Left lobe of liver (tissue), 2 donors: ENCODE measurements at regions not wholly inside any gene's neighbourhood (a gene's known extent, or its start where the extent isn't known, plus 50 kb on each side); places are given as distances from the start of the nearest gene placed in this dataset.
A peak's percentile ranks its signal among the peaks of the same experiment; 100 is the strongest.

Experiments
- ATAC-seq: fragments of 200-7000 bp; cut with Tn5 transposase; one replicate; pipeline ENCODE4 v1.9.1; 2020; ENCODE audit warnings: mild to moderate bottlenecking, moderate library complexity
- DNase-seq: peaks from one replicate; pipeline ENCODE4 v3.0.0-alpha.2; 2020; ENCODE audit warnings: low spot score
- donor health status: DM: no; HTN: no; CAD: no; lungs with moderate emphysema.
- donor health status: DM: no; HTN: yes; CAD: no.

- no peak for ATAC-seq
- DNase-seq: no peak
These were observed 110.6 kb downstream of the P2RY1 start for GRCh38 chr3:152945556-152945955.

- ATAC-seq (no peak), DNase-seq (no peak)
These were observed 122.6 kb downstream of the P2RY1 start for GRCh38 chr3:152957491-152957890.

- ATAC-seq (no peak), DNase-seq (no peak)
These were observed 124.4 kb downstream of the P2RY1 start for GRCh38 chr3:152959307-152959706.

- DNase-seq (no peak), ATAC-seq (peak; percentile 53)
These were observed 125.8 kb downstream of the P2RY1 start for GRCh38 chr3:152960684-152961083.

GRCh38 chr3:152961323-152961722 lies 126.4 kb downstream of the P2RY1 start:
- DNase-seq (peak; percentile 47), ATAC-seq (peak; percentile 96)

- ATAC-seq (no peak), DNase-seq (no peak)
These were observed 130.1 kb downstream of the P2RY1 start for GRCh38 chr3:152964911-152965609.

GRCh38 chr3:152968388-152969024 lies 133.6 kb downstream of the P2RY1 start:
- ATAC-seq (no peak), DNase-seq (no peak)

GRCh38 chr3:152969557-152970300 lies 134.8 kb downstream of the P2RY1 start:
- ATAC-seq: no peak
- no peak for DNase-seq

- ATAC-seq (no peak), DNase-seq (no peak)
These were observed 135.9 kb downstream of the P2RY1 start for GRCh38 chr3:152970851-152971250.

GRCh38 chr3:152971880-152972279 lies 136.9 kb downstream of the P2RY1 start:
- ATAC-seq (no peak), DNase-seq (no peak)

GRCh38 chr3:152973575-152973974 lies 138.6 kb downstream of the P2RY1 start:
- DNase-seq (no peak), ATAC-seq (no peak)

GRCh38 chr3:152976239-152976638 lies 141.3 kb downstream of the P2RY1 start:
- no peak for ATAC-seq
- DNase-seq: no peak

GRCh38 chr3:152977366-152977765 lies 142.4 kb downstream of the P2RY1 start:
- DNase-seq: no peak
- no peak for ATAC-seq

GRCh38 chr3:152978152-152978551 lies 143.2 kb downstream of the P2RY1 start:
- no peak for ATAC-seq
- no peak for DNase-seq

- ATAC-seq (no peak), DNase-seq (no peak)
These were observed 162.6 kb downstream of the P2RY1 start for GRCh38 chr3:152997526-152997925.

GRCh38 chr3:152998591-152998990 lies 163.4 kb upstream of the RAP2B start:
- ATAC-seq: no peak
- DNase-seq: no peak

- no peak for DNase-seq
- ATAC-seq: no peak
These were observed 161.7 kb upstream of the RAP2B start for GRCh38 chr3:153000325-153000724.

- no peak for ATAC-seq
- DNase-seq: no peak
These were observed 160.6 kb upstream of the RAP2B start for GRCh38 chr3:153001210-153002078.

- no peak for ATAC-seq
These were observed 158.6 kb upstream of the RAP2B start for GRCh38 chr3:153003441-153003840.

GRCh38 chr3:153003862-153004261 lies 158.2 kb upstream of the RAP2B start:
- DNase-seq (no peak), ATAC-seq (no peak)

More at GRCh38 chr3:153003441-153003840, 158.6 kb upstream of the RAP2B start:
- DNase-seq: no peak

- DNase-seq: no peak
These were observed 153.8 kb upstream of the RAP2B start for GRCh38 chr3:153008226-153008625.

More at GRCh38 chr3:153008226-153008625, 153.8 kb upstream of the RAP2B start:
- no peak for ATAC-seq
